HK-2 (cell line): ENCODE measurements at regions not wholly inside any gene's neighbourhood (a gene's known extent, or its start where the extent isn't known, plus 50 kb on each side); places are given as distances from the start of the nearest gene placed in this dataset.

Experiments used
- DNase-seq: peaks from one replicate; pipeline ENCODE4 v3.0.0-alpha.2; 2018; ENCODE audit not compliant: unreplicated experiment

DNA sequence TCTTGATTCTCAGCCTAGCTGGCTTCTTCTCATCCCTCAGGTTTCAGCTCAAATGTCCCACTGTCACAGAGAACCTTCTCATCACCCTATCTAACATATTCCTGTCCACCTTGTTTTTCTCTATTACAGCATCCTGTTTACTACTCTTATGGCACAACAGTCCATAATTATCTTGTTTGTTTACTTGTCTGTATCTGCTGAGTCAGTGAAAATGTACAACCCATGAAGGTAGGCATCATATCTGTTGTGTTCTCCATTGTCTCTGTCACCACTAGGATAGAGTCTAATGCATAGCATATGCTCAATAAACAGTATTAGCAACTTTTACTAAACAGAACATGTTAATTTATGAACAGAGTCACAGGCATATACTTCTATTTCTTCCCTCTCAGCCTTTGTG is 261.7 kb downstream of the ETAA1 start:
- DNase-seq: no peak

DNA sequence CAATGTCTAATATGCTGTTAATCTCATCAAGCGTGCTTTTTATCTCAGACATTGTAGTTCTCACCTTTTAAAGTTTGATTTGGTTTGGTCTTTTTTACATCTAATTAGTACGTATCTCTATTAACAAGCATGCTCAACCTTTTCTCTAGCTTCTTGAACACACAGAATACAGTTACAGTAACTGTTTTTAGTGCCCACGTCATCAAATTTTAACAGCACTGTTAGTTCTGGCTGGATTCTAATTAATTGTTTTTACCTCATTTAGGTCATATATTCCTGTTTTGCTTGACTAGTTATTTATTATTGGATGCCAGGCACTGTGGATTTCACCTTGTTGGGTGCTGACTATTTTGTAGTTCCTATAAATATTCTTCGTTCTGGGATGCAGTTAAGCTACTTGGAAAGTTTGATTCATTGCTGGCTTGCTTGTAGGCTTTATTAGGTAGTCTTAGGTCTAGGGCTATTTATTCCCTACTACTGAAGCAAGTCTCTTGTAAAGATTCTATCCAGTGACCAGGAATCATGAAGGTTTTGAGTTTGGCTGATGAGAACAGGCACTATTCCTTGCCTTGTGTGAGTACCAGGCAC is 263.0 kb downstream of the ETAA1 start:
- DNase-seq: no peak

DNA sequence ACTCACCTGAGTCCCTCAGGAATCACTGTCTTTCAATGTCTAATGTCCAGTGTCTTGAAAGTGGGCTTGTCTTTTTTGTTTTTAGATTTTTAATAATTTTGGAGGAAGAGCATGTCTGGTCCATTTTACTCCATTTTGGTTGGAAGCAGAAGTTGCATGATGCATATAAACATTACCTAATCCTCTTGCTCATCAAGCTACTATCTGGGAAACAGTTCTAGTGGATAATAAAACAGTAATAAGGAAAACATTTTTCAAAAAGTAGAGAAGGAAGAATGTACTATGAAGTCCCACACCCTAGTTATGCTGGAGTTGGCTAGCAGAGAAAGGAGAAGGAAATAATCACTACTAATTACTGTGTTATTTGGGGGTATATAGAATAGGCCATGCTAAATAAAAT is 263.7 kb downstream of the ETAA1 start:
- DNase-seq: no peak

DNA sequence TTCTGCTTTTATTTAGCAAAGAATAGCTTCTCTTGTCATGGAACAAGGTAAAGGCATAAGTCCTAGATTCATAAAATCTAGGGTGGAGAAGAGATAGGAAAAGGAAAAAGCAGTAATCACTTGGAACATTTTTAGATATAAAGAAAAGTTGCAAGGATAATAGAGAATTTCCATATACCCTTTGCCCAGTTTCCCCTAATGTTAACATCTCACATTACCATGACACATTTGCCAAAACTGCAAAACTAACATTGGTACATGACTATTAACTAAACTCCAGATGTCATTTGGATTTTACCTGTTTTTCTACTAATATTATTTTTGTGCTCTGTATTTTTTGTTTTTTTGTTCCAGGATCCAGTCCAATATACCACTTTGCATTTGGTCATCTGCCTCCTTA is 265.1 kb downstream of the ETAA1 start:
- no peak for DNase-seq

DNA sequence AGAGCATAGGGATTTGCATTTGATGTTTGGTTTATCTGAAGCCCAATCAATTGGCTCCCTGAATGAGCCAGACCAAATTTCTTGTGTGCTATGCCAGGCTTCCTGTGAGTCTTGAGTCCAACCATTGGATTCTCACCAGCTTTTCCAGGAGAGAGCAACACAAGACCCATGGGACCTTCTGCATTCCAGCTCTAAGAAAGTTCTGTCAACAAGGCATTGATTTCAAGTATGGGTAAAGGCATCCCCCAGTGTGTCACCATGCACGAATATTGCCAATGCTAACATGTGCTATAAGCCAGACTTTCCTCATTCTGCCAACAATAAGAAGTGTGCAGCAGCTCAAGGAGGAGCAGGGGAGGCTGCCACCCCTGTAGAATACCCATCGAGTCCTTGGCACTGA is 266.6 kb downstream of the ETAA1 start:
- DNase-seq: no peak

DNA sequence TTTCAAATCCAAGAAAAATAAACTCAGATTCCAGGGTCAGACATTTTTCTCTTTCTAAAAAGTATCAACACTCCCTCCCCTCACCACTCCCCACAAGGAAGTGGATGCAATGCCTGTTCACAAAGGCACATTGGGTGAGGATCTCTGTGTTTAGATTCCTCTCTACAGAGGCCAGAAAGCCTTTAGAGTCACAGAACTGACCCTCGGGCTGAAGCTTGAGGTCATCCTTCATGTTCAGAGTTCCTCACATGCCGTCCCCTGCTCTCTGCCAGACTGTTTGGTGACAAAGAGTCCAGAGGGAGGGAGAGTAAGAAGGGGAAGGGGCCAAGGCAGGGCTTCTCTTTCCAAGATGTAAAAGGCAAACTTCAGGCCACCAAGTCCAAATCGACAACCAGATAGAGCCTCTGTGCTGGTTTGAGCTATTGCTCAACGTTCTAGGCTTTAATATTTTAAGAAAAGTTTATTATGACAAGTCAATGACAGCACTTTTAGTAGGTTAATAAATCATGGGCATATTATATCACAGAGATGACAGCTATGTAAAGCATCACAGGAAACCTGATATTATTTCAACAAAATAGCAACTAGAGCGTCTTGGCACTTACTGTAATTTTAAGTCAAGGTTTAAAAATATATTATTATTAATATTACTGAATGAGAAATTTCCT is 269.4 kb downstream of the ETAA1 start:
- DNase-seq: no peak

DNA sequence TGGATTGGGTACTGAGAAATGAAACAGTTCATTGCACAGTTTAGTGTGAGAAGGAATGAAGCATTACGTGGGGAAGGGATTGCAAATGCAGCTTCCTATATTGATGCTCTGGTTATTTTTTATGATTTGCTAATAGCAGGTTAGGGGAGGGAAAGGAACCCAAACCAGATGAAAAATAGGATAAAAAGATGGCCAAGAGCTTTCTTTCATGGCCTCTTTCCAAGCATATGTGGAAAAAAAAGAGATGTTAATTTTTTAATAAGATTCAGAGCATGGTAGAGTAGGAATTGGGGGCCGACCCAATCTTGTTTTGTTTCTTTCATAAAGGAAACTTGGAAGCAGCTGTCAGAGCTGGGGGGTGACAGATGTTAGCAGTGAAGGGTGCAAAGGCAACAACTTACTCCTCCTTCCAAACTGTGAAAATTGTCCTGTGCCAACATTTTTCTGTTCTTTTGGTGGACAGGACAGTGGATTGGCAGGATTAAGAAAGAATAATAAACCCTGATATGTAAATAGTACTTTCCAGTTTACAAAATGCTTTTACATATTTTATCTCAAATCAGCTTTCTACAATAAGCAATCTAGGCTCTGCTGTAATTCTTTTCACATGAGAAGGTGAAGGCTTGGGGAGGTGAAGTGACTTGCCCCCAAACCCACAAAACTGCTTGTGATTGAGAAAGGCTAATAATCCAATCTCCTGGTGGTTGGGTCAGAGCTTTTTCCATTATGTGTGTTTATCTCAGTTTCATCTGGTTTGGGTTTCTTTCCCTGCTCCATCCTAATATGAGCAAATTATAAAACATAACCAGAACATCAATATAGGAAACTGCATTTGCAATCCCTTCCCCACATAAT is 270.1 kb downstream of the ETAA1 start:
- DNase-seq: no peak

DNA sequence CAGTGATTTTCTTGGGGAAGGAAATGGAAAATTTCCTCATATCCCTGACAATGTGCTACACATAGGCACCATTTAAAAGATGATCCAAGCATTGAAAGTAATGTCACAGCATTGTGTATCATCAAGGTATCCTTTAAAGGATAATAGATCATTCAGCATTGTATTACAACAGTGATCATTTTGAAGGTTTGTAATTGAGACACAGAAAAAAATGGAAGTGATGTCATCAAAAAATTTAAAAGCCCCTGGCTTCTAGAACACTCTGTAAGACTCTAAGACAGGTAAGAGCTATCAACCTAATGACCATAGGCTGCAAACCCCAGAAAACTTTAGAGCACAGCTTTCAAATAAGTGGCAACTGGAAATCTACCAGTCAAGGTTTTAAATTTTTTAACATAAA is 271.4 kb downstream of the ETAA1 start:
- no peak for DNase-seq

DNA sequence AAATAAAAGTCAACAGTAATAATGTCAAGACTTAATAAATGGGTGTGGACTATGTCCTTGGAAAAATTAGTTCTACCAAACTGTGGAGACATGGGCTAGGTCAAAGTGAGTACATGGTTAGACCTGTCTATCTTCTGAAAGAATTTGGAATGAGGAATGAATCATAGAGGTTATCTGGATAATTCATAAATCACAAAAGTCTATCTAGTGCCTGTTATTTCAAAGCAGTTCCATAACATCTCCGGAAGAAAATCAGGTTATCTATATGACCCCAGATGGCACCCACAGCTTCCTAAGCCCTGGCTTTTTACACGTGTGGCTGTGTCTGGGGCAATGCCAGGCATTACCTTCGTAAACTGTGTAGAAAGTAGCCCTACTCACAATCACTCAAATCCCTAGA is 272.0 kb downstream of the ETAA1 start:
- no peak for DNase-seq

DNA sequence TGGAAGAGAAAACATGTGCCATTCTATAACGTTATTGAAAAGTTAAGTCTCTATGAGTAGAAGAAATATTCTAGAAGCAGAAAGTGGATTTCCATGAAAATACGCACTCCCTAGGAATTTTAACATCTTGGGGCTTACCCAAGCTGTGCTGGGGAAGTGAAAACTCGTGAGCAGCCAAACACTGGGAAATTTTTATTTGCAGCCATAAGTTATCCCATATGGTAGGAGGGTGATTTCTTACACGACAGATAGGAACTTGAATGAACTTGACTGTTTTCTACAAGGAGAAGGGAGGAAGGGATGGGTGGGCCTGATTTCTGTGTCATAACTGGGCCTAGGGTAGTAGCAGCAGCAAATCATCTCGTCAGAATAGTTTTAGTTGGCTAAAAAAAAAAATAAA is 272.6 kb downstream of the ETAA1 start:
- no peak for DNase-seq

DNA sequence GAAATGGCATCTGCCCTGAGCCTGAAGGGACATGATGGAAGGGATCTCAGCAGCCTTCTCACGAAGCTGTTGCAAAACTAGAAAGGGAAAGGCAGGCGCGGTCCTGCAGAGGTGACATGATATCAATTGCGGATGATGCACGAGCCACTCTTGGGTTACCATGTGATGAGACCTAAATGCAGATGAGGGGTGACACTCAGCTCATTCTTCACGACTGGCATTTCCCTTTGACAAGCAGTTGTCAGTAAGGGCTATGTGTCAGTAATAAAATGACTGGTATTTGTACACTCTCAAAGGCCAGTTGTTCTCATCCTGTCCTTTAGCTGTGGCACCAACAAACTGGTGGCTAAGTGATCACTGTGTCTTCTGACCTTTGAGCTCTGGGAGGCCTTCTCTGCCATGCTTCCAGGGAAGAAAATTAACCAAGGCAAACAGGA is 273.6 kb downstream of the ETAA1 start:
- no peak for DNase-seq

DNA sequence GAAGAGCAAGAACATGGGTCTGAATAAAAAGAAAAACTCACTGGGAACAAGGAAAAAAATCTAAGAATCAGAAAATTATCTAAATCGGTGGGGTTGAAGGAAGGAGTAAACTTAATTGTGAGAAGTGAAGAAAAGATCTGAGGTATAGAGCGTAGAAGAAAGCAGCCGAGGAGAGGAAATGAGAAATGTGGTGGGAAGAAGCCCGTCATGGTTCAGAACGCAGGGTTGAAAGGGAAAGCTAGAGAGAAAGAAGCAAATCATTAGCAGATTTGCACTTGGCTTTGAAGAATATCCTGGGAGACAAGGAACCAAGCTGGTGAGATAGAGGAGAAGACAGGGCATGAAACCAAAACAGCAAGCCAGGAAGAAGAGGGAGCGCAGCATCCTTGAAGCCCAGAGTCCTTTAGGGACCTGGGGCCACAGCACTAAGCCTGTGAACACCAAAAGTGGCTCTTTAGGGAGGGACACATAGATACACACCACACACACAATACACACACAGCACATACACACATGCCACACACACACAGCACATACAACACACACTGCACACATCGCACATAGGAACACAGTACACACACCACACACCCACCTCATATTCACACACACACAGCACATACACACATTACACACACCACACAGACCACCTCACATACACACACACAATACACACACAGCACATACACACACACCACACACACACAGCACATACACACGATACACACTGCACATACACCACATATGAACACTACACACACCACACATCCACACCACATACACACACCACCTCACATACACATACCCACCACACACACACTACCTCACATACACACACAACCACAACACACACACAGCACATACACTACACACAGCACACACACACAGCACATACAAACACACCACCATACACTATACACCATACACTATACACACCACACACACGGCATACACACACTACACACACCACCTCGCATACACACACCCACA is 274.6 kb downstream of the ETAA1 start:
- DNase-seq: no peak

DNA sequence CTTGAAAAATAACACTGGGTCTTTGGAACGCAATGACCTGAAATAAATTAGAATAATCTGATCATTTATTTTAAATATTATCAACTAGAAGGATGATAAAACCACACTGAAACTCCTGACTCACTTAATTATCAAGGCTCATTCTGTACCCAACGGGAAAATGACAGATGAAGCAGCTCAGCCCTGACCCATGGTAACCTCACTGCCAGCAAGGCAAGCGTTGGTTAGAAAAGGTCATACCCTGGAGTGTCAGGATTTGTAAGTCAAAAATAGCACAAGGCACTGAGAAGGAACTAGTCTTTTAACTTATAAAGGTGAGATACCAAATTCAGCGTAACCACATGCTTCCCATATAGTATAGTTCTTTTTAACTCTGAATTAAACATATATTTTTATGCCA is 277.5 kb downstream of the ETAA1 start:
- no peak for DNase-seq

DNA sequence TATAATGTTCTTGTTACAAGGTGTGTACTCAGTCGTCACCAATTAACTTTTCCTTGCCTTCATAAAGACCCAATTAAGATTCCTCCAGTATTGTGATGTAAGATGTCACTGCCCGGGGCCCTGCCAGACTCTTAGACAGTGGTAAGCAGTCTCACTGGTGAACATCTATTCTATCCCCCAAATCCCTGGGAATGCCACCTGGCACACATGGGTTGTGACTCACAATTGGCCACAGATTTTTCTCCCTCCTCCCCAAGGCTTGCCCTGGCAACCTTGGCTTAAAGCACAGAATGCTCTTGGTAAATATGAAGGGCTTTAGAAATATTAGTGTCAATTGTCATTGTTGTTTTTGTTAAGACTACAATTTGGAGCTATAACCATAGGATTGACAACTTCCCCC is 287.9 kb downstream of the ETAA1 start:
- no peak for DNase-seq

DNA sequence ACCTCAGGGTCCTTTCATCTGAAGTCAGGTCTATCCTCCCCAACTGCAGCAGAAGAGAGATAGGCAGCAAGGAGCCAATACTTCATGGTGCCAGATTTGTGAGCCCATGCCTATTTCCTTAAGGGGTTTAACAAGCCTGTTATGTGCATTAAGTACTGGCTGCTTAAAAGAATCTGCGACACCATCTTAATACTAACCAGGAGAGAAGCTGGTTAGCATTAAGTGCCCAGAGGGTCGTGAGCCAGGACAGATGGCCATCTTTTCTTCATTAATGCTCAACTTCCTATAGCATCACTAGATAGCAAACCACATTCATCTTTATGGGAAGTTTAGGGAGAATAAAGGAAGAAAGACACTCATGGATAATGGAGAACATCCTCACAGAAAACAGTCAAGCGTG is 289.1 kb downstream of the ETAA1 start:
- DNase-seq: no peak

DNA sequence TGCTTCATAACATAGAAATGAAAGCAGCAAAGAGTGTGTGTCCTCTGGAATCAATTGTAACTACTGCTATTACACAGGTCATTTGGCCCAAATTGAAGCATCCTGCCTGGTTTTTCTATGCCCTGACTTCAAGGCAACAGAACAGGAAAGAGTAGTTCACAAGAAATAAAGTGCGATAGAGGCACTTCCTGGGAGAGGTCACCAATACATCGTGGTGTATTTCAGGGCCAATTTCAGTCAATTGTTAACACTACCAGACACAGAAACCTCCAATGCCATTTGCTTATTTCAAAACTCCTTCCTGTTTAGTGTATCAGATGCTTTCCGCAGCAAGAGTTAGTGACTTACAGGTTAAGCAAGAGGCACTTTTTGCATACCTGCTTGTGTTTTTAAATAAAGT is 292.1 kb downstream of the ETAA1 start:
- DNase-seq: no peak

DNA sequence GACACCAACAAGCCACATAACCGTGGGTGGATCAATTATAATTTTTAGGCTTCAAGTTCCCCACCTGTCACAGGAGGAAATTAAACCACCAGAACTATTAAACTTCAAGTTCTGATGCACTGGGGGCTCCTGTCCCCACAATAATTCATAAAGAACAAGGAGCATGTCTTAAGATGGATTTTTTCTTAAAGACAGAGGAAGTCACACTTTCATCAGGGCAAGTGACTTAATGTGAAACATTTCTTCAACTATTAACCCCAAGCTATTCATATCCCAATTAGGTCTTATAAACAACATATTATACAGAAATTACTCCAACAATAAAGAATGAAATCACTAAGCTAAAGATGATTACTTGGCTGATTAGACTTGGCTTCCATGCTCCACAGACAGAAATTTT is 292.5 kb downstream of the ETAA1 start:
- no peak for DNase-seq

DNA sequence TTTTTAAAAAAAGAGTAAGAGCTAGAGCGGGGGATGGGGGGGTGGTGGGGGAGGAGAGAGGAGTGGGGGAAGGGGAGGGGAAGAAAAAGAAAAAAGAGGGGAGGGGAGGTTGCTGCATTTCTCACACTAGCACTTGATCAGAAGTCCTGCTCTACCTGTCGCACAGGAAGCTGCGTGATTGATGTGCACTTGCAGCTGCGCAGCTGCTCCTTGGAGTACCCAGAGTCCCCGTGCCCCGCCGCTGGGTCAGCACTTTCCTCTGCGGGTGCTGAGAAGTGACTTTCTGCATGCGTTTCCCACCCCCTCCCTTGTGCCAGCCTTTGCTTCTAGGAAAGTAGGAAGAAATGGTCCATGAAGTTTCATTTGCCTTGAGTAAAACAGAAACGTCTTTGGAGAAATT is 297.3 kb downstream of the ETAA1 start:
- DNase-seq: no peak

DNA sequence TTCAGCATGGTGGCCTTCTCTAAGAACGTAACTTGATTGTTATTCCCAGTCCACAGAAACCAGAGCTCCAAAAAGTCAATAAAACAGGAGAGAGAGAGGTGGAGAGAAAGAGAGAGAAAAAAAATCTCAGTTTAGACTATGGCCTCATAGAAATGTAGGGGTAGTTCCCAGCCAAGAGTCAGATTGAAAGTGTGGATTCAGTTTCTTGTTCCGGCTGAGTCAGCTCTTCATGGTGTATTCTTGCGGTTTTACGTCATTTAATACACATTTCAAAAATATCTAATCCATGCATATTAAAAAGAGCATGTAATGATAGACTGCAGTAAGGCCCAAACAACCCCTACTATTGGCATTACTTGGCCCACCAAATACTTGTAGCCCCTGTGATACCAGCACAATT is 303.9 kb downstream of the ETAA1 start:
- no peak for DNase-seq

DNA sequence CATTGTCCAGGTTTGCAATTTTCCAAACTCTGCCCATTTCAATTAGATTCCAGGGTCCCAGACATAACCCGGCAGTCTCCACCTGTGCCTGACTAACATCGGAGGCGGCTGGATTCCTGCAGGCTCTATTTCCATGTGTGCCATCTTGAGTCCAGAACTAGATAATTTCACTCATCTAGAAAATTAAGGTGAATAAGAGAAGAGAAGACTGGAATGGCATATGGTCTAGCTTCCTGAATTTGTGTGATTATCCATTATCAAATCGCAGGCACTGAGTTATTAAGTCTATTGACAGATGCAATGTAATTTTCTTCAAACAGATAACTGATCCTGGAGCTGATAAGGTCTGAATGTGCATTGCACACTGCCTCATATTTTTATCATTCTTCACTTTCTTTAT is 305.2 kb downstream of the ETAA1 start:
- DNase-seq: no peak

DNA sequence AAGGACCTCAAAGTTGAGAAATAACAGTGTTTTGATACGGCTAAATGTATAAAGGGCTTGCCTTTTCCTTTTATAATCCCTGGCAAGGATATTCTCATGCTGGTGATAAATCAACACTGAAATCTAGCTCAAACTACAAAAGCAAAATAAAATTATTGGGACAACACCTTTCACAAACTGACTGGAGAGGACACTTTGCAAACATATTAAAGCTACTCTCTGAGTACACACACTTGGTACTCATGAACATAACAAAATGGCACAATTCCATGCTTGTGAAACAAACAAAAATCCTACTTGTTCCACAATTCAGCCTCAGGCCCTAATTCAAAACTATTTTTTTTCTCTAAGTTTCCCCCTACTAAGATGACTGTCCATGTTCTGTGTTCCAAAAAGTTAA is 305.8 kb downstream of the ETAA1 start:
- DNase-seq: no peak

DNA sequence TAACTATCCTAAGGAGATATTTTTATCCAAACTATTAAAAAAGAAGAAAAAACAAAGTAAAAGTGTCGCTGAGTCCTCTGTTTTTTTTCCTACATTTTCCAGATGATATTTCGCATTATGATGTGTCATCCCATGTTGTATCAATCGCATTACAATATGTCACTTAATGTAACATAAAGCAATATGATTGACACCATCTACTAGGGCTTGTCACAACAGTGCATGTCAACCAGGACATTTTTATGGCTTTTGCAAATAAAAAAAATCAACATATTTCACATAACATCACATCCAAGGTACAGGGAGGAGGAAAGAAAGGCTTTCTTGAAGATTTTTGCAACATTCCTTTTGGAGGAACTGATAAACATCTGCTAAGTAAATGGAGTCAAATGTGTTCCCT is 308.9 kb downstream of the ETAA1 start:
- DNase-seq: no peak
